HG02884 (cell line): ENCODE measurements at regions not wholly inside any gene's neighbourhood (a gene's known extent, or its start where the extent isn't known, plus 50 kb on each side); places are given as distances from the start of the nearest gene placed in this dataset.
"Not testable (repeated sequence)": the region's sequence is repeated elsewhere in the genome, so short reads cannot be mapped to it uniquely, and the experiment has no call there.

ENCODE experiments used
- ATAC-seq: cut with Tn5 transposase; IDR thresholded peaks from one replicate; pipeline ENCODE4 v1.9.1; 2021; ENCODE audit warnings: mild to moderate bottlenecking, moderate library complexity; ENCODE audit not compliant: unreplicated experiment

GRCh38 chr1:149635290-149635899 is 51.7 kb downstream of the PPIAL4C start:
- not testable (repeated sequence) for ATAC-seq

DNA sequence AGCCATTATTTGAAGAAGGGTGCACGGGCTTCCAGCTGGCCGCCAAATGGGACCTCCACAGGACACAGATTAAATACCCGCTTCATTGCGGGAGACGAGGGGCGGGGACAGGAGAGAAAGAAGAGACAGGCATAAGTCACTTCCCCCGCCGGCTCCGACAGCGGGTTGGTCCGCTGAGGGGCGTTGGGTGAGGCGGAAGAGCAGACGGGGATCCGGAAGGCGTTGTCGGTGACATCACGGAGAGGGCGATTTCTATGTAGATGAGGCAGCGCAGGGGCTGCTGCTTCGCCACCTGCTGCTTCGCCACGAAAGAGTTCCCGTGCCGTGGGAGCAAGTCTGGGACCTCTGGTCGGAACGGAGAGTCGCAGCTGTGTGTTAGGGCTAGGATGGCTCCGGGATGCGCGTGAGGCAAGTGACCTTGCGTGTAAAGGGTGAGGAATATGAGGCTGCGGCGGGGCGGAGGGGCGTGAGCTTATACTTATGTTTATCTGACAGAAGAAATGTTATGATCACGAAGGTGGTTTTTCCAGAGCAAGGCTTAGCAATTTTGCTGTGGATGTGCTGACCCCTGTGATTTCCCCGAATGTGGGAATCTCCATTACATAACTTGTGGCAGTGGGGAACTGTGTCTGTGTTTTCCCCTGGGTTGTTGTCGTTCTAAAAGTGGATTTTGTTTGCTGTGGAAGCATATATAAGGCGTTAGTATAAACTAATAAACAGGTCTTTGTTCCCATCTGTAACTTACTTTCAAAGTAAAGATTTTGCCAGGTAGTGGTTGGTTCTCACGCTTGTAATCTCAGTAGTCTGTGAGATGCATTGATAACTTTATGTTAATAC is 52.9 kb downstream of the PPIAL4C start:
- peak; percentile 84 for ATAC-seq

- ATAC-seq, result not testable (repeated sequence)
Observed at GRCh38 chr1:149638481-149638880, 54.8 kb downstream of the PPIAL4C start.

DNA sequence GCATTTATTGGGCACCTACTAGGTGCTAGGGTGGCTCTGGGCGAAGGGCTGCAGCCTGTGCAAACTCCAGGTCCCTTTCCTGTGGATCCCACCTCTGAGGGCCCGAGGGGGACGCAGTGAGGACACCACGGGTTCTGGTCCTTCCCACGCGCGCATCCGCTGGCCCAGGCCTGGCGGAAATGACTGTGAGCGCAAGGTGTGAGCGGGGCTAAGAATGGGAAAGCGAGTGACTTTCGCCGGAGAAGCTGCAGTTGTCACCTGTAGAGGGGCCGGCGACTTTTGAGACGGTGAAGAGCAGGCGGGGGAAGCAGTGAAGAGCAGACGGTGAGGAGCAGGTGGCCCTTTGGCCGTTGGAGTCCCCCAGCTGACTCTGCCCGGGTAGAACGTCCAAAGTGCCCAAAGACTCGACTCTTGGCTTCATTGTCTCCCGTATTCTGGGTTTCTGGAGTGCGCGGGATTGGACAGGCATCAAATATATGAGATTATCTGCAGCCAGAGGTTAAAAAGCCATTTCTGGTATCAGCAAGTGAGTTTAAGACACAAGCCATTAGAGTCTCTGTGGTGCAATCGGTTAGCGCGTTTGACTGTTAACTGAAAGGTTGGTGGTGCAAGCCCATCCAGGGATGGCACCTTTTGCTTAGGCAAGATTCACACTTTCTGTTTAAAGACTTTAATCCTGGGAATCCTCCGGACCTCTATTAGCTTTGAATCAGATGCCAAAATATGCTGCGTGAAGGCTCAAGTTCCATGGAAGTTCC is 55.4 kb downstream of the PPIAL4C start:
- not testable (repeated sequence) for ATAC-seq

- not testable (repeated sequence) for ATAC-seq
Observed at GRCh38 chr1:149641179-149641578, 57.5 kb downstream of the PPIAL4C start.

DNA sequence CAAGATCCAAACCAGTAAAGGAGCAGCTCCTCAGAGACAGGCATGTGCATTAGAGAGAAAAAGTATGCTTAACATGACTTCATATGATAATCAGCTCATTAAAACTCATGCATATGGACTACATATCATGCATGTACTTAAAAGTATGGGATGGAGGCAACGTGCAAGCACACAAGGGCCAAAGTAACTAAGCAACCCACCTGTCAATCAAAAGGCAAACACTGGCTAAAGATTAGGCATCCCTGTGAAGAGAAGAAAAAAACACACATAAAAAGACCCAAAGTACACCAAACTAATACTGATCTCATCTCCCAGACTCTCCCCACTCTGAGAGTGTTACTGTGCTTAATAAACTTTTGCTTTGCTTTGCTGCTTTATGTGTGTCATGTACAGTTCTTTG is 61.2 kb downstream of the PPIAL4C start:
- not testable (repeated sequence) for ATAC-seq

- not testable (repeated sequence) for ATAC-seq
Observed at GRCh38 chr1:149646360-149647017, 62.8 kb downstream of the PPIAL4C start.

GRCh38 chr1:149647018-149647373 is 63.3 kb downstream of the PPIAL4C start:
- ATAC-seq, result not testable (repeated sequence)

DNA sequence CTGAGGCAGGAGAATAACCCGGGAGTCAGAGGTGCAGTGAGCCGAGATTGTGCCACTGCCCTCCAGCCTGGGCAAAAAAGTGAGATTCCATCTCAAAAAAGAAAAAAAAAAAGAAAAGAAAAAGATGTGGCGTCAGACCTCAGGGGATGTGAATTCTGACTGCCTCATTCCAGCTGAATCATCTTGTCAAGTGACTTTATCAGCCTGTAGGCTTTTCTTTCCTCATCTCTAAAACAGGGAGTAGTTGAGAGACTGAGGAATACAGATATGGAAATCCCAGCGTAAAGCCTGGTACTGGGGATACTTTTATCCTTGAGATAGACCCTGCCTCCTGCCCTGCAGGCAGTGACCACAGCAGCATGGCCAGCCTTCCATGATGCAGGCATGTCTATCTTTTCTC is 74.1 kb downstream of the PPIAL4C start:
- ATAC-seq, result not testable (repeated sequence)

DNA sequence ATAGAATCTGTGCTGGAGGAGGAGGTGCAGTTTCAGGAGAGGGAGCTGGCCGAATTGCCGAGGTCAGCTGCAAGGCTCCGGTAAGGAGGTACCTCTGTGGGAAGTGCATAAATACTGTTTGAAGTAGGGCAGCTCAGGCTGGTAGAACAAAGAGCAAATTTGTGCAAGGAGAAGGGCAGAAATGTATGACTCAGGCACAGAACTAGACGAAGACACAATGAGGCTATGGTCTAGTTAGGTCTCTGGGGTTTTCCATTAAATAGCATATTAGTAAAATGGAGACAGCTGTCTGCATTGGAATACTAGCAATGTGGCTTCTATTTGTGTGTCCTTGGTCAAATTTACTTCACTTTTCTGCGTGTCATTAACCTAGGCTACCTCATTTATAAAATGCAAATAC is 74.5 kb downstream of the PPIAL4C start:
- not testable (repeated sequence) for ATAC-seq

- ATAC-seq, result not testable (repeated sequence)
Observed at GRCh38 chr1:149664624-149665023, 81.0 kb downstream of the PPIAL4C start.

DNA sequence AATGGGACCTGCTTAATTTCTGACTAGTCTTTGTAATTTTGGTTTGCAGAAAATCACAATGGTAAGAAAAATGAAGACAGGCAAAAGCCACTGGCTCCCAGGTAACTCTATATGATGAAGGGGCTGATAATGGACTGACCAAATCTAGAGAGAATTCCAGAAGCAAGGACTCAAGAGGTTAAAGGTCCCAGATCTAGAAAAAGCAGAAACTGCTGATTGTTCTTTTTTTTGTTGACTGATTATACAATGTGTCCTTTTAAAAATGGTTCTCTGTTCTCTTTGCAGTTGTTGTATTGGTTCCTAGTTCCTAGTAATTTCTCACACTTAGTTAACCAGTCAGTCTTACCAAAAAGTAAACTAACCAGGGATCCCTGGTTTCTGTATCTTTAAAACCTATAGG is 81.4 kb downstream of the PPIAL4C start:
- not testable (repeated sequence) for ATAC-seq

DNA sequence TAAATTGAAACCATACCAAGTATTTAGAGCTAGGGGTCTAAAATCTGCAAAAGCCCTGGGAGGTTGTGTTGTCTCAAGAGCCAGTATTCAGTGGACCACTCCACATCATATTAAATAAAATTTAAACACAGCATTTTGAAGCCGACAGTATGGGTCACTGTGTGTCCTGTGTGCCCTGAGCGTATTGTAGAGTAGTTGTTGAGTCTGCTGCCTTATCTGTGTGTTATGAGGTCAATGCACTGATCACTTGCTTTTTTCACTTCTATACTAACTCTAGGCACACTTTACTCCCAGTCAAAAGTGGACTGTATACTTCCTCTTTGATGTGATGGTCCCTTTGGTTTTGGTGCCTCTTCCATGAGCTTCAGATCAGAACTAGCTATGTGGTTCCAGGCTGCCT is 81.9 kb downstream of the PPIAL4C start:
- not testable (repeated sequence) for ATAC-seq

GRCh38 chr1:149673231-149673909 is 89.7 kb downstream of the PPIAL4C start:
- not testable (repeated sequence) for ATAC-seq

- not testable (repeated sequence) for ATAC-seq
Observed at GRCh38 chr1:149674921-149675320, 91.3 kb downstream of the PPIAL4C start.

DNA sequence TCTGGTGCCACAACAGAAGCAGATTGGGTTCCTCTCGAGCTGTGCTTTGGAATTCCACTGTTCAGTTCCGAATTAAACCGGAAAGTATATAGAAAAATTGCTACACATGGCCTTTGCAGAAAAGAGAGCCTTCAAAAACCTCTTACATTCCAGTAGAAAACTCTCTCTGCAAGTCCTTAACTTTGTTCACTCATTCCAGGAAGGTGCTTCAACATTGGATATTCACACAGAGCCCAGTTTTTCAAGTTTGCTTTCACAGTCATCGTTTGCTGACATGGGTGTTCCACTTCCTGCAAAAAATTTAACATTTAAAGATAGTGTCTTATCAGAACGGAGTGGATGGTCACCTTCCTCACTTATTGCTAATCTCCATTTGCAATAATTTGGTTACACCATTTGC is 93.7 kb downstream of the PPIAL4C start:
- ATAC-seq, result not testable (repeated sequence)

DNA sequence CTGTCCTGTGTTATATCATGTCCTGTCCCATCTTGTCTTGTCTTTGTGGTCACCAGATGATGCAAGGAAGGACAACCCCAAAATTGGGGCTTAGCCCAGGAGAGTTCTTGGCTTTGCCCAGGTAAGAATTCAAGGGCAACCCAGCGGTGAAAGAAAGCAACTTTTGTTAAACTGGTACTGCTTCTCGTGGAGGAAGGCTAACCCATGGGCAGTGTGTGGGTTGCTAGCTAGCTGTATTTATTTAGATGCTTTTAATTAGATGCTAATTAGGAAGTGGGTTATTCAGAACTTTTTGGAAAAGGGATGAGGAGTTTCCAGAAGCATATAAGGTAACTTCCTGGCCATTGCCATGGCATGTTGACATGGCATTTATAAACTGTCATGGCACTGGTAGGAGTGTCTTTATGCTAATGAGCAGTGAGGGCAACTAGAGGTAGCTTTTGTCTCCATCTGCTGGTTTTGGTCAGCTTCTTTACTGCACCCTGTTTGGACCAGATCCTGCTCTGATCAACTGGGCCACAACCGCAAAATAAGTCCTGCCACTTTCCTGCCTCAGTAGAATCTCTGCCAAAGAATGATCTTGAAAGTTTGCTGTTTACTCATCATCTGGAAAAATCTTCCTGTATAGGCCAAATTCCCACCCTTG is 95.8 kb upstream of the FCGR1A start:
- ATAC-seq, result peak; percentile 60

GRCh38 chr1:149691399-149691798 is 91.1 kb upstream of the FCGR1A start:
- not testable (repeated sequence) for ATAC-seq

- ATAC-seq, result not testable (repeated sequence)
Observed at GRCh38 chr1:149692804-149693539, 89.5 kb upstream of the FCGR1A start.
